ENCODE measurements at regions not wholly inside any gene's neighbourhood (a gene's known extent, or its start where the extent isn't known, plus 50 kb on each side); places are given as distances from the start of the nearest gene placed in this dataset.

- TF ChIP-seq ISL1 (CRISPR knock-in tag; IDR thresholded peaks at IDR 0.05) (no peak), OSR1 (CRISPR knock-in tag; IDR thresholded peaks at IDR 0.05) (no peak), POU6F1 (CRISPR knock-in tag; IDR thresholded peaks at IDR 0.05; ENCODE audit: borderline replicate concordance, low read depth) (no peak), CSRNP3 (CRISPR knock-in tag; IDR thresholded peaks at IDR 0.05) (no peak), ZNF8 (CRISPR knock-in tag; IDR thresholded peaks at IDR 0.05) (no peak), CREB5 (CRISPR knock-in tag; IDR thresholded peaks at IDR 0.05; ENCODE audit: low read depth) (no peak), RARB (CRISPR knock-in tag; IDR thresholded peaks at IDR 0.05) (no peak), ARNTL (CRISPR knock-in tag; IDR thresholded peaks at IDR 0.05; ENCODE audit: borderline replicate concordance, low read depth) (no peak), ESRRG (CRISPR knock-in tag; IDR thresholded peaks at IDR 0.05) (no peak), ZFP3 (CRISPR knock-in tag; IDR thresholded peaks at IDR 0.05) (no peak), TSHZ2 (CRISPR knock-in tag; IDR thresholded peaks at IDR 0.05) (no peak), BACH2 (CRISPR knock-in tag; IDR thresholded peaks at IDR 0.05; ENCODE audit: borderline replicate concordance) (no peak), GLIS3 (CRISPR knock-in tag; IDR thresholded peaks at IDR 0.05) (no peak), ZFP30 (CRISPR knock-in tag; IDR thresholded peaks at IDR 0.05) (no peak)
- ATAC-seq: no peak
Measured at GRCh38 chr1:195577748-195578147, 1030.5 kb downstream of the KCNT2 start.

GRCh38 chr1:195576641-195577040 is 1031.6 kb downstream of the KCNT2 start:
- ATAC-seq: no peak
- TF ChIP-seq TSHZ2 (CRISPR knock-in tag; IDR thresholded peaks at IDR 0.05) (no peak), POU6F1 (CRISPR knock-in tag; IDR thresholded peaks at IDR 0.05; ENCODE audit: borderline replicate concordance, low read depth) (no peak), ESRRG (CRISPR knock-in tag; IDR thresholded peaks at IDR 0.05) (no peak), ZNF565 (CRISPR knock-in tag; conservative IDR thresholded peaks at IDR 0.05; ENCODE audit: low read depth) (no peak), ZFP30 (CRISPR knock-in tag; IDR thresholded peaks at IDR 0.05) (no peak), ZC3H10 (CRISPR knock-in tag; IDR thresholded peaks at IDR 0.05) (no peak), PPARA (CRISPR knock-in tag; IDR thresholded peaks at IDR 0.05; ENCODE audit: borderline replicate concordance) (no peak), GLIS3 (CRISPR knock-in tag; IDR thresholded peaks at IDR 0.05) (no peak), ZFP3 (CRISPR knock-in tag; IDR thresholded peaks at IDR 0.05) (no peak), ISL1 (CRISPR knock-in tag; IDR thresholded peaks at IDR 0.05) (no peak), BACH2 (CRISPR knock-in tag; IDR thresholded peaks at IDR 0.05; ENCODE audit: borderline replicate concordance) (no peak)

GRCh38 chr1:195574511-195574910 is 1033.7 kb downstream of the KCNT2 start:
- no peak for ATAC-seq
- no peak for TF ChIP-seq CSDC2 (CRISPR knock-in tag; IDR thresholded peaks at IDR 0.05)
- no peak for TF ChIP-seq SNAI2 (CRISPR knock-in tag; IDR thresholded peaks at IDR 0.05)
